ENCODE measurements at regions not wholly inside any gene's neighbourhood (a gene's known extent, or its start where the extent isn't known, plus 50 kb on each side); places are given as distances from the start of the nearest gene placed in this dataset.

GRCh38 chr13:108409730-108410129, 140.2 kb downstream of the TNFSF13B start:
- no peak for DNase-seq
- Mint-ChIP-seq H3K4me3 (no peak overlapping the region), H3K36me3 (no peaks in the 10 kb centered on the region), H3K9me3 (peaks cover 4% of the 10 kb centered on the region), H3K27me3 (no peaks in the 10 kb centered on the region), H3K27ac (no peak overlapping the region), H3K4me1 (peaks cover 4% of the 10 kb centered on the region)
- no peak for ATAC-seq (ENCODE audit: low read depth)
- POLR2A ChIA-PET = no interaction called here

- H3K4me1 Mint-ChIP-seq = peaks cover 2% of the 10 kb centered on the region
- H3K36me3 Mint-ChIP-seq = no peaks in the 10 kb centered on the region
- peaks cover 5% of the 10 kb centered on the region for H3K9me3 Mint-ChIP-seq
- H3K4me3 Mint-ChIP-seq = no peak overlapping the region
- ATAC-seq (ENCODE audit: low read depth) (no peak), DNase-seq (no peak)
- POLR2A ChIA-PET = no interaction called here
- H3K27me3 Mint-ChIP-seq = no peaks in the 10 kb centered on the region
- no peak overlapping the region for H3K27ac Mint-ChIP-seq
Measured at GRCh38 chr13:108419768-108420167, 150.2 kb downstream of the TNFSF13B start.

- ATAC-seq (ENCODE audit: low read depth) = no peak
- H3K9me3 Mint-ChIP-seq = no peaks in the 10 kb centered on the region
- POLR2A ChIA-PET = no interaction called here
Measured at GRCh38 chr13:108425056-108425455, 155.5 kb downstream of the TNFSF13B start.

GRCh38 chr13:108426893-108427292, 157.4 kb downstream of the TNFSF13B start:
- Mint-ChIP-seq H3K27me3 (no peaks in the 10 kb centered on the region), H3K36me3 (no peaks in the 10 kb centered on the region), H3K4me3 (no peak overlapping the region), H3K9me3 (no peaks in the 10 kb centered on the region), H3K4me1 (no peaks in the 10 kb centered on the region), H3K27ac (no peak overlapping the region)
- no peak for ATAC-seq (ENCODE audit: low read depth)
- POLR2A ChIA-PET = no interaction called here
- no peak for DNase-seq

More at GRCh38 chr13:108425056-108425455, 155.5 kb downstream of the TNFSF13B start:
- no peaks in the 10 kb centered on the region for H3K27me3 Mint-ChIP-seq
- DNase-seq = no peak
- no peaks in the 10 kb centered on the region for H3K36me3 Mint-ChIP-seq
- H3K27ac Mint-ChIP-seq = no peak overlapping the region
- H3K4me1 Mint-ChIP-seq = no peaks in the 10 kb centered on the region
- H3K4me3 Mint-ChIP-seq = no peak overlapping the region

DNA sequence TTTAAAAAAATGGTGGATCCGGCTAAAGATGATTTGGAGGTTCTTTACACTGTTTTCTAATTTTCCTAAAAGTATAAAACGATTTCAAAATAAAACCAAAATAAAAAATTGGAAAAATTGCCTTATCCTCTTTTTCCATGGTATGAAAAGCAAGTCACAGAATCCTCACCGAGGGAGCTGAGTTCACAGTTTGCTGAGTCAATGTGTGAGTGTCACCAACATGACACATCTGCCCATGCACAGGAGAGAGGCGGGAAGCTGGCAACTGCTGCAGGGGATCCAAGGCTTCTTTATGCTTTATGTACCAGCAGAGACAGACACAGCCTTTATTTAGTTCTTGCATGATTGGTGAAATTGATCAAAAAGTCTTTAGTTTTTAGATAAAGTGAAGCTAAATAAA, 157.8 kb downstream of the TNFSF13B start:
- Mint-ChIP-seq H3K4me1 (no peaks in the 10 kb centered on the region), H3K27me3 (no peaks in the 10 kb centered on the region), H3K9me3 (no peaks in the 10 kb centered on the region), H3K4me3 (no peak overlapping the region), H3K36me3 (no peaks in the 10 kb centered on the region), H3K27ac (no peak overlapping the region)
- POLR2A ChIA-PET = no interaction called here
- no peak for DNase-seq
- no peak for ATAC-seq (ENCODE audit: low read depth)

GRCh38 chr13:108428691-108429090, 159.2 kb downstream of the TNFSF13B start:
- Mint-ChIP-seq H3K27me3 (no peaks in the 10 kb centered on the region), H3K27ac (no peak overlapping the region), H3K9me3 (no peaks in the 10 kb centered on the region), H3K4me1 (no peaks in the 10 kb centered on the region), H3K36me3 (no peaks in the 10 kb centered on the region), H3K4me3 (no peak overlapping the region)
- DNase-seq (no peak), ATAC-seq (ENCODE audit: low read depth) (no peak)
- POLR2A ChIA-PET = no interaction called here

GRCh38 chr13:108433976-108434755, 164.6 kb downstream of the TNFSF13B start:
- no peak overlapping the region for H3K27ac Mint-ChIP-seq
- POLR2A ChIA-PET = no interaction called here

DNA sequence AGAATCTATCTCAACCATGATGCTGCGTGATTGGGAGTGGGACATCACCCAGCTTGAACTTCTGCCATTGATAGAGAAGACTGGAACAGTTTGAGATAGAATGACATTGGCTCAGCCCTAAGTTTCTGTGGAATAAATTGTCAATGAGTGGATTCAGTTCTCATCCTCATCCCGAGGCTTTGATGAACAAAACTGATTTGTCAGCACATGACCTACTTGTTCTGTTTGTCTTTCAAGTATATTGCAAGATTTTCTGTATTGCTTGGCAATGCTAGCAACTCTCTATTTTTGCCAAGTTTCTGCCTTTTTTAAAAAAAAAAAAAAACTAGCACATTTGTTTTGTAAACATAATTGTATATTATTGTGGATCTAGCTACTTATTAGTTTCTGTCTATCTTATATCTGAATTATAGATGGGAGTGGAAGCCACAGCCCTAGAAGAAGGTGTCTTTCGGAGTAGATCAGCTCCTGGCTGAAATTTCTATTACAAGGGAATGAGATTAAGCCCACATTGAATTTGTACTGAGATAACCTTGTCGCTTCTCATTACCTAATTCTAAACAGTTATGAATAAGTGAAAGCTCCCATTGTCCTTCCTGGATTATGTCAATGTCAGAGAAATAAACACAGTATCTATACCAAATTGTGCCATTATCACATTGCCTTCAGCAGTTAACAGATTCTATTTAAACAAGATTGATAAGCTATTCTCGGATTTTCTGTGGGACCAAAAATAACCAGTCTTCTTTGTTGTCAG, 166.1 kb downstream of the TNFSF13B start:
- ATAC-seq (ENCODE audit: low read depth) = no peak
- Mint-ChIP-seq H3K9me3 (no peaks in the 10 kb centered on the region), H3K27ac (no peak overlapping the region), H3K4me3 (no peak overlapping the region), H3K4me1 (no peaks in the 10 kb centered on the region), H3K36me3 (no peaks in the 10 kb centered on the region), H3K27me3 (peaks cover 4% of the 10 kb centered on the region)
- POLR2A ChIA-PET = no interaction called here
- no peak for DNase-seq

More at GRCh38 chr13:108433976-108434755, 164.6 kb downstream of the TNFSF13B start:
- Mint-ChIP-seq H3K4me1 (no peaks in the 10 kb centered on the region), H3K9me3 (no peaks in the 10 kb centered on the region), H3K4me3 (no peak overlapping the region), H3K27me3 (peaks cover 2% of the 10 kb centered on the region), H3K36me3 (no peaks in the 10 kb centered on the region)
- no peak for ATAC-seq (ENCODE audit: low read depth)
- no peak for DNase-seq

DNA sequence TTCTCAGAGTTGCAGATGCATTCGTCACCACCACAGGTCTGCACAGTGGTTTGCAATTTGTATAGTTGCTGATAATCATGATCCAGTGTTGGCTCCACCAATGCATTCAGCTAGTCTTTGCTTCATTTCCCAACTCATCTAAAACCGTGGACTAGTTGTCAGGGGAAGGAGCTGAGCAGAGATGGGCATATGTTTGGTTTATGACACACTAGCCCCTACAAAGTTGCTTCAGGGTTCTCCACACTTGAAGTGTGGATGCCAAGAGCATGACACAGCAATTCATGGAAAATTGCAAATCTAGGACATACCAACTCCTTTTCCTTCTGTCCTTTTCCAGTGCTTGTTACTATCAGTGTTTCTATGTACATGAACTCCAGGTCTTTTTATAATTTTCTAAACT, 168.0 kb downstream of the TNFSF13B start:
- Mint-ChIP-seq H3K36me3 (no peaks in the 10 kb centered on the region), H3K4me3 (no peak overlapping the region), H3K9me3 (no peaks in the 10 kb centered on the region), H3K27ac (no peak overlapping the region), H3K27me3 (peaks cover 4% of the 10 kb centered on the region), H3K4me1 (no peaks in the 10 kb centered on the region)
- POLR2A ChIA-PET = no interaction called here
- DNase-seq (no peak), ATAC-seq (ENCODE audit: low read depth) (no peak)

GRCh38 chr13:108439556-108439955, 170.0 kb downstream of the TNFSF13B start:
- H3K27me3 Mint-ChIP-seq = peaks cover 4% of the 10 kb centered on the region

DNA sequence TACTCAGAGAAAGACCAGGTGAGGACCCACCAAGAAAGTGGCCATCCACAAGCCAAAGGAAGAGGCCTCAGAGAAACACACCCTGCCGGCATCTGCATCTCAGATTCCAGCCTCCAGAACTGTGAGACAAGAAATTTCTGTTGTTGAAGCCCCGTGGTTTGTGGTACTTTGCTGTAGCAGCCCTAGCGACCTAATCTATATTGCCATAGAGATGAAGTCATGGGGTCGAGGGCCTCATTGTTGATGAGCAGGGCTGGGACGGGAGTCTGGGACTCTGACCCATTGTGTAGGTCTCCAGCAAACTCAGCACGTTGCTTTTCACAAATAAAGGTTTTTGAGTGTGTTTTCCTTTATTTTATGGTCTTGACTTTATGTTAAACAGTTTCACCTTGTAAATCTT, 174.9 kb downstream of the TNFSF13B start:
- no peak overlapping the region for H3K27ac Mint-ChIP-seq
- no peak overlapping the region for H3K4me3 Mint-ChIP-seq
- POLR2A ChIA-PET = no interaction called here
- DNase-seq = no peak
- ATAC-seq (ENCODE audit: low read depth) = no peak
- H3K9me3 Mint-ChIP-seq = no peaks in the 10 kb centered on the region
- H3K36me3 Mint-ChIP-seq = no peaks in the 10 kb centered on the region
- no peaks in the 10 kb centered on the region for H3K4me1 Mint-ChIP-seq
- peaks cover 2% of the 10 kb centered on the region for H3K27me3 Mint-ChIP-seq

More at GRCh38 chr13:108439556-108439955, 170.0 kb downstream of the TNFSF13B start:
- DNase-seq = no peak
- no peak for ATAC-seq (ENCODE audit: low read depth)
- POLR2A ChIA-PET = no interaction called here
- Mint-ChIP-seq H3K4me1 (no peaks in the 10 kb centered on the region), H3K4me3 (no peak overlapping the region), H3K36me3 (no peaks in the 10 kb centered on the region), H3K27ac (no peak overlapping the region), H3K9me3 (no peaks in the 10 kb centered on the region)

DNA sequence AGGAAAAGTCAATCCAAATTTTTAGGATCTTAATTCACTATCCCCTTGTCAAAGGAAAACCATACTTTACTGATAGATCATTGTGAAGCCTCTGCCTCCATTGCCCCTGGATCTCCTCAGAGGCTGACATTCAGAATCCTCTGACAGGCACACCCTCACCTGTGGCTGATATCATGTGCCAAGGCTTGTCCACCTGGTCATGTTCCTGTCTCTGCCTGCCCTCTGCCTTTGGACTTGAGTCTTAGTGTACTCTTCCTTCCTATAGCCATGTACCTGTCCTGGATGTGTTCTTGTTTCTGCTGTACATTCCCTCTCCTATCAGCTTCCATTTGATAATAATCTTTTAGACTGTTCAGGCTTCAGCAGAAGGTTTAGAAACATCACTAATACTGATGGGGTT, 179.4 kb downstream of the TNFSF13B start:
- H3K36me3 Mint-ChIP-seq = no peaks in the 10 kb centered on the region
- POLR2A ChIA-PET = no interaction called here
- no peak for DNase-seq
- ATAC-seq (ENCODE audit: low read depth) = no peak
- peaks cover 2% of the 10 kb centered on the region for H3K27me3 Mint-ChIP-seq
- no peak overlapping the region for H3K4me3 Mint-ChIP-seq
- H3K27ac Mint-ChIP-seq = no peak overlapping the region
- H3K9me3 Mint-ChIP-seq = no peaks in the 10 kb centered on the region
- no peaks in the 10 kb centered on the region for H3K4me1 Mint-ChIP-seq

GRCh38 chr13:108451121-108451520, 178.3 kb upstream of the MYO16 start:
- Mint-ChIP-seq H3K36me3 (no peaks in the 10 kb centered on the region), H3K27me3 (peaks cover 4% of the 10 kb centered on the region), H3K27ac (no peak overlapping the region), H3K9me3 (no peaks in the 10 kb centered on the region), H3K4me3 (no peak overlapping the region), H3K4me1 (no peaks in the 10 kb centered on the region)
- DNase-seq = no peak
- ATAC-seq (ENCODE audit: low read depth) = no peak
- POLR2A ChIA-PET = no interaction called here

DNA sequence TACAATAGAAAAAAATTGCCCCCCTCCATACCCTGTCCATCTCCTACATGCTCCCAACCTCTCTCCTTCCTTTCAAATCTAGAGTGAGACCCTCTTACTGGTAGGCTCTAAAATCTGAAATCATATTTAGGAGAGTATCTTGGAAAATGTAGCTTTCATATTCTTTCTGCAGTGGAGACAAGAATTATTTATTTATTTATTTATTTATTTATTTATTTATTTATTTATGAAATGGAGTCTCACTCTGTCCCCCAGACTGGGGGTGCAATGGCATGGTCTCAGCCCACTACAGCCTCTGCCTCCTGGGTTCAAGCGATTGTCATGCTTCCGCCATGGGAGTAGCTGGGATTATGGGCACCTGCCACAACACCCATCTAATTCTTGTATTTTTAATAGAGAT, 174.1 kb upstream of the MYO16 start:
- POLR2A ChIA-PET = no interaction called here
- no peak for ATAC-seq (ENCODE audit: low read depth)
- no peak for DNase-seq
- Mint-ChIP-seq H3K27me3 (peaks cover 4% of the 10 kb centered on the region), H3K4me1 (no peaks in the 10 kb centered on the region), H3K9me3 (peaks cover 1% of the 10 kb centered on the region), H3K4me3 (no peak overlapping the region), H3K36me3 (no peaks in the 10 kb centered on the region), H3K27ac (no peak overlapping the region)
